ENCODE measurements at regions not wholly inside any gene's neighbourhood (a gene's known extent, or its start where the extent isn't known, plus 50 kb on each side); places are given as distances from the start of the nearest gene placed in this dataset.

GRCh38 chr18:37666991-37667390 lies 101.4 kb upstream of the CELF4 start:
- no peak for DNase-seq (ENCODE audit: unreplicated experiment)
- no peak overlapping the region for H3K4me3 Mint-ChIP-seq (ENCODE audit: unreplicated experiment)
- ChIA-PET CTCF (no interaction called here), POLR2A (interaction anchor here (0.6 to 1.1 kb wide), 2 partner anchors 14 to 403 kb away, joined by 3 read pairs; no protein-coding TSS in a partner anchor)
- H3K27ac Mint-ChIP-seq (ENCODE audit: low read depth, unreplicated experiment), result no peak overlapping the region
- H3K36me3 Mint-ChIP-seq (ENCODE audit: insufficient read depth, unreplicated experiment), result no peaks in the 10 kb centered on the region
- TF ChIP-seq CTCF (IDR thresholded peaks at IDR 0.05; ENCODE audit: unreplicated experiment), result no peak
- no peaks in the 10 kb centered on the region for H3K4me1 Mint-ChIP-seq (ENCODE audit: insufficient read depth, unreplicated experiment)
- BruUV-seq (replicated peaks), result no TSS peak
- H3K27me3 Mint-ChIP-seq (ENCODE audit: insufficient read depth, unreplicated experiment), result no peaks in the 10 kb centered on the region
- H3K9me3 Mint-ChIP-seq (ENCODE audit: unreplicated experiment), result no peaks in the 10 kb centered on the region
- intact Hi-C loops (cut with micrococcal nuclease), result no loop called here

- Mint-ChIP-seq H3K27me3 (ENCODE audit: insufficient read depth, unreplicated experiment) (no peaks in the 10 kb centered on the region), H3K9me3 (ENCODE audit: unreplicated experiment) (no peaks in the 10 kb centered on the region), H3K36me3 (ENCODE audit: insufficient read depth, unreplicated experiment) (no peaks in the 10 kb centered on the region), H3K4me3 (ENCODE audit: unreplicated experiment) (no peak overlapping the region), H3K4me1 (ENCODE audit: insufficient read depth, unreplicated experiment) (no peaks in the 10 kb centered on the region), H3K27ac (ENCODE audit: low read depth, unreplicated experiment) (no peak overlapping the region)
- no peak for DNase-seq (ENCODE audit: unreplicated experiment)
- intact Hi-C loops (cut with micrococcal nuclease), result no loop called here
- CTCF ChIA-PET, result no interaction called here
- no peak for TF ChIP-seq CTCF (IDR thresholded peaks at IDR 0.05; ENCODE audit: unreplicated experiment)
- BruUV-seq (replicated peaks), result no TSS peak
- POLR2A ChIA-PET, result interaction anchor here (0.6 to 1.1 kb wide), 3 partner anchors 14 to 404 kb away, joined by 3 read pairs; no protein-coding TSS in a partner anchor
Observed at GRCh38 chr18:37666451-37666850, 100.9 kb upstream of the CELF4 start.

DNA sequence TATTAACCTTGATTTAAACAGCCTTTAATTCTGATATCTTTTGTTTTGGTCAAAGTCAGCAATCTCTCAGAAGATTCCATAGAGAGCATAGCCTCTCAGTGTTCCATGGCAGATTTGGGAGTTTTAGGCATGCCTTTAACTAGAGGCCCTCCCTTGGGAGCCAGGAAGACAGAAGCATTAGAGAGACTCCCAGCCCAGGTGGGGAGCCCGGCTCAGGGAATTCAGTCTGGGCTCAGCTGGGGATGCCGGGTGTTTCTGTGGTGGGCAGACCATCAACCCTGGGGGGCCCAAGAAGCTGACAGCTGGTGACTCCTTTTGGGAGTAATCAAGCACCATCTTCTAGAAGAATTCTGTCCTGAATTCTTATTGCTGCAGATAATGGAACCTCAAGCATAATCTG lies 99.7 kb upstream of the CELF4 start:
- no peaks in the 10 kb centered on the region for H3K4me1 Mint-ChIP-seq (ENCODE audit: insufficient read depth, unreplicated experiment)
- TF ChIP-seq CTCF (IDR thresholded peaks at IDR 0.05; ENCODE audit: unreplicated experiment), result no peak
- intact Hi-C loops (cut with micrococcal nuclease), result no loop called here
- no peaks in the 10 kb centered on the region for H3K27me3 Mint-ChIP-seq (ENCODE audit: insufficient read depth, unreplicated experiment)
- no peak overlapping the region for H3K4me3 Mint-ChIP-seq (ENCODE audit: unreplicated experiment)
- BruUV-seq (replicated peaks), result no TSS peak
- no peaks in the 10 kb centered on the region for H3K9me3 Mint-ChIP-seq (ENCODE audit: unreplicated experiment)
- POLR2A ChIA-PET, result no interaction called here
- H3K36me3 Mint-ChIP-seq (ENCODE audit: insufficient read depth, unreplicated experiment), result no peaks in the 10 kb centered on the region
- no peak overlapping the region for H3K27ac Mint-ChIP-seq (ENCODE audit: low read depth, unreplicated experiment)
- no peak for DNase-seq (ENCODE audit: unreplicated experiment)
- CTCF ChIA-PET, result no interaction called here

DNA sequence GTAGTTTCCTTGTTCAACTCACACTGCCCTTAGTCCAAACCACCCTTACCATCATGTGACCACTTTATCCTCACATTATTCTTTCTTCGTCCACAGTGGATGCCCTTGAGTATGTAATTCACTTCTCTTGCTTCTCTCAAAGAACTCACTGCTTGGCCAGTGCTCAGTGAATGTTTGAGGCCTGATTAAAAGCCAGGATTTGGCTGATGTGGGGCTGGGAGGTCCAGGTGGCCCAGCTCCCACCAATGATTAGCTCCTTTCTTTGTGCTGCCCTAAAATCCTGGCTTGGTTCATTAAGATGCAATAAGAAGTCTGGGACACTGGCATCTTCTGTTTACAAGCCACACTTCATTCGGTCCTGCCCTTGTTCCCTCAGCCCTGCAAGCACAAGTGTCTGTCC lies 97.8 kb upstream of the CELF4 start:
- intact Hi-C loops (cut with micrococcal nuclease), result no loop called here
- BruUV-seq (replicated peaks), result no TSS peak

More for the DNA sequence above, 97.8 kb upstream of the CELF4 start:
- TF ChIP-seq CTCF (IDR thresholded peaks at IDR 0.05; ENCODE audit: unreplicated experiment), result no peak
- ChIA-PET POLR2A (no interaction called here), CTCF (no interaction called here)
- no peak for DNase-seq (ENCODE audit: unreplicated experiment)
- Mint-ChIP-seq H3K27ac (ENCODE audit: low read depth, unreplicated experiment) (no peak overlapping the region), H3K36me3 (ENCODE audit: insufficient read depth, unreplicated experiment) (no peaks in the 10 kb centered on the region), H3K4me1 (ENCODE audit: insufficient read depth, unreplicated experiment) (no peaks in the 10 kb centered on the region), H3K27me3 (ENCODE audit: insufficient read depth, unreplicated experiment) (no peaks in the 10 kb centered on the region), H3K4me3 (ENCODE audit: unreplicated experiment) (no peak overlapping the region), H3K9me3 (ENCODE audit: unreplicated experiment) (no peaks in the 10 kb centered on the region)

Measured in MCF 10A (cell line).